Epithelial cell of esophagus (primary cell): ENCODE measurements at regions not wholly inside any gene's neighbourhood (a gene's known extent, or its start where the extent isn't known, plus 50 kb on each side); places are given as distances from the start of the nearest gene placed in this dataset.

Experiments
- DNase-seq: peaks from one replicate; pipeline ENCODE4 v3.0.0; 2010; ENCODE audit warnings: low read depth
- H3K4me3 ChIP-seq: 2 replicates; pipeline ENCODE4 v1.5.1; 2011; ENCODE audit warnings: mild to moderate bottlenecking, low read length, control low read depth
- CTCF ChIP-seq: IDR thresholded peaks from 2 replicates; pipeline ENCODE4 v1.5.1; 2011; ENCODE audit warnings: low read depth, mild to moderate bottlenecking, low read length, control low read depth, inconsistent platforms; ENCODE audit not compliant: insufficient read depth; ENCODE audit errors: missing control alignments

- no peak for DNase-seq
- H3K4me3 ChIP-seq: no peak overlapping the region
- no peak for TF ChIP-seq CTCF
These were observed 472.0 kb downstream of the RPS24 start for GRCh38 chr10:78505657-78506056.

- no peak for TF ChIP-seq CTCF
- no peak for DNase-seq
- H3K4me3 ChIP-seq: no peak overlapping the region
These were observed 473.0 kb downstream of the RPS24 start for GRCh38 chr10:78506614-78507013.

- DNase-seq: no peak
- H3K4me3 ChIP-seq: no peak overlapping the region
- no peak for TF ChIP-seq CTCF
These were observed 474.0 kb downstream of the RPS24 start for GRCh38 chr10:78507510-78508160.

GRCh38 chr10:78508955-78509748, 475.5 kb downstream of the RPS24 start:
- no peak for TF ChIP-seq CTCF
- DNase-seq: no peak
- H3K4me3 ChIP-seq: no peak overlapping the region

- no peak for DNase-seq
- no peak overlapping the region for H3K4me3 ChIP-seq
- TF ChIP-seq CTCF: no peak
These were observed 477.1 kb downstream of the RPS24 start for GRCh38 chr10:78510566-78511323.

DNA sequence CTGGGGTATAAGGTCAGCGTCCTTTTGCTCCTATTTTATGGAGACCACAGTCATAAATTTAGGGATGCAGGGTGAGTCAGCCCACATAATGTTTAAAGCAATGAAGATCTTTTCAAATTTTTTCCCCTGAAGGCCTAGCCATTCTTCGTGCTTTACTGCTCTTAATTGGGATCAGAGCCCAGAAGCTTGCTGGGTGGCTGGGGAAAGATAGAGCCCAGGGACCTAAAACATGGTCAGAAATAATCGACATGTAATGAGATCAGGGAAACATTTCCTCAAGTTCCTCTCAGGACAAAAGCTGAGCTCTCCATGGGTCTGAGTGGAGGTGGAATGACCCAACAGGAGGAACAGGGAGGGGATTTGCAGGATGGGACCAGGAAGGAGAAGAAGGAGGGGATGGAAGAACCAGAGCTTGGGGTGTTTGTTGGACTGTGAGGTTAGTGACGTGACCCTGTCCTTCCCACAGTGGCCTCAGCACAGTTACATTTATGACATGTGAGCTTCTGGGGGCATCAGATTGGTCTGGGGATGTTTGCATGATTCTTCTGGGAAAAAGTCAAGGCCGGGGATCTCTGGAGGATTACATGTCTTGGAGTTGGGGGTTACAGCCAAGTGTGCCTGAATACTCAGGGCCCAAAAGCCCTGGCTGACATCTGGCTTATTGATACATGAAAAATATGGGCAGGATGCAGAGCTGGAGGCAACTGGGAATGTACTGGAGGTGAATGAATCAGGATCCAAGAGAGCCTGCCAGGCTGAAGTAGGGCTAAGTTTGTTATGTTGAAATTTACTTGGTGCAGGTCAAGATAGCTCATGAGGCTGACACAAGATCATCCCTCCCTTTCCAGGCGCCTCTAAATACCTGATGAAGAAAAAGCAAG, 477.9 kb downstream of the RPS24 start:
- no peak for DNase-seq
- no peak for TF ChIP-seq CTCF
- no peak overlapping the region for H3K4me3 ChIP-seq
